ENCODE measurements at regions not wholly inside any gene's neighbourhood (a gene's known extent, or its start where the extent isn't known, plus 50 kb on each side); places are given as distances from the start of the nearest gene placed in this dataset.
A peak's percentile ranks its signal among the peaks of the same experiment; 100 is the strongest.

- TF ChIP-seq, protein P1, sequence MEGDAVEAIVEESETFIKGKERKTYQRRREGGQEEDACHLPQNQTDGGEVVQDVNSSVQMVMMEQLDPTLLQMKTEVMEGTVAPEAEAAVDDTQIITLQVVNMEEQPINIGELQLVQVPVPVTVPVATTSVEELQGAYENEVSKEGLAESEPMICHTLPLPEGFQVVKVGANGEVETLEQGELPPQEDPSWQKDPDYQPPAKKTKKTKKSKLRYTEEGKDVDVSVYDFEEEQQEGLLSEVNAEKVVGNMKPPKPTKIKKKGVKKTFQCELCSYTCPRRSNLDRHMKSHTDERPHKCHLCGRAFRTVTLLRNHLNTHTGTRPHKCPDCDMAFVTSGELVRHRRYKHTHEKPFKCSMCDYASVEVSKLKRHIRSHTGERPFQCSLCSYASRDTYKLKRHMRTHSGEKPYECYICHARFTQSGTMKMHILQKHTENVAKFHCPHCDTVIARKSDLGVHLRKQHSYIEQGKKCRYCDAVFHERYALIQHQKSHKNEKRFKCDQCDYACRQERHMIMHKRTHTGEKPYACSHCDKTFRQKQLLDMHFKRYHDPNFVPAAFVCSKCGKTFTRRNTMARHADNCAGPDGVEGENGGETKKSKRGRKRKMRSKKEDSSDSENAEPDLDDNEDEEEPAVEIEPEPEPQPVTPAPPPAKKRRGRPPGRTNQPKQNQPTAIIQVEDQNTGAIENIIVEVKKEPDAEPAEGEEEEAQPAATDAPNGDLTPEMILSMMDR (IDR thresholded peaks at IDR 0.05; ENCODE audit: low read depth, low read length, missing control alignments), result no peak
- H3K4me3 ChIP-seq (ENCODE audit: low read depth, low read length), result no peak overlapping the region
- no peak for DNase-seq (ENCODE audit: low read depth)
- in situ Hi-C loops (cut with HindIII; ENCODE audit: low sequenced_read_pairs), result no loop called here
These were observed 409.2 kb downstream of the CSNK1G3 start for GRCh38 chr5:123921193-123921592.

- peak; percentile 83 for DNase-seq (ENCODE audit: low read depth)
- in situ Hi-C loops (cut with HindIII; ENCODE audit: low sequenced_read_pairs), result no loop called here
- TF ChIP-seq, protein P1 (IDR thresholded peaks at IDR 0.05; ENCODE audit: low read depth, low read length, missing control alignments), result no peak
- no peak overlapping the region for H3K4me3 ChIP-seq (ENCODE audit: low read depth, low read length)
These were observed 404.6 kb downstream of the CSNK1G3 start for GRCh38 chr5:123916345-123917121.

GRCh38 chr5:123914333-123914732 lies 402.4 kb downstream of the CSNK1G3 start:
- DNase-seq (ENCODE audit: low read depth), result no peak
- TF ChIP-seq, protein P1 (IDR thresholded peaks at IDR 0.05; ENCODE audit: low read depth, low read length, missing control alignments), result no peak
- no peak overlapping the region for H3K4me3 ChIP-seq (ENCODE audit: low read depth, low read length)
- in situ Hi-C loops (cut with HindIII; ENCODE audit: low sequenced_read_pairs), result no loop called here

GRCh38 chr5:123907349-123907748 lies 395.4 kb downstream of the CSNK1G3 start:
- TF ChIP-seq, protein P1 (IDR thresholded peaks at IDR 0.05; ENCODE audit: low read depth, low read length, missing control alignments), result no peak
- H3K4me3 ChIP-seq (ENCODE audit: low read depth, low read length), result no peak overlapping the region
- in situ Hi-C loops (cut with HindIII; ENCODE audit: low sequenced_read_pairs), result loop anchor here (5.0 kb wide), 1 partner anchor 35 kb away; no protein-coding TSS in a partner anchor
- DNase-seq (ENCODE audit: low read depth), result no peak

GRCh38 chr5:123906698-123907295 lies 394.8 kb downstream of the CSNK1G3 start:
- no peak for DNase-seq (ENCODE audit: low read depth)
- in situ Hi-C loops (cut with HindIII; ENCODE audit: low sequenced_read_pairs), result loop anchor here (5.0 kb wide), 1 partner anchor 34 kb away; no protein-coding TSS in a partner anchor
- no peak overlapping the region for H3K4me3 ChIP-seq (ENCODE audit: low read depth, low read length)
- TF ChIP-seq, protein P1 (IDR thresholded peaks at IDR 0.05; ENCODE audit: low read depth, low read length, missing control alignments), result no peak

GRCh38 chr5:123885081-123885480 lies 373.1 kb downstream of the CSNK1G3 start:
- no peak overlapping the region for H3K4me3 ChIP-seq (ENCODE audit: low read depth, low read length)
- TF ChIP-seq, protein P1 (IDR thresholded peaks at IDR 0.05; ENCODE audit: low read depth, low read length, missing control alignments), result no peak
- DNase-seq (ENCODE audit: low read depth), result no peak
- in situ Hi-C loops (cut with HindIII; ENCODE audit: low sequenced_read_pairs), result no loop called here
